Loucy (cell line): ENCODE measurements at regions not wholly inside any gene's neighbourhood (a gene's known extent, or its start where the extent isn't known, plus 50 kb on each side); places are given as distances from the start of the nearest gene placed in this dataset.

Source experiments
- EZH2phosphoT487 ChIP-seq: fragments of 200-600 bp; IDR thresholded peaks from 2 replicates; pipeline ENCODE4 v1.6.1; 2018; ENCODE audit warnings: antibody characterized with exemption, mild to moderate bottlenecking, moderate library complexity, borderline replicate concordance
- TF ChIP-seq, protein P1 (sequence below): fragments of 200-600 bp; sonication (generic); conservative IDR thresholded peaks from 2 replicates; pipeline ENCODE4 v1.5.1; 2014; ENCODE audit warnings: mild to moderate bottlenecking, antibody characterized with exemption, low read length

DNA sequence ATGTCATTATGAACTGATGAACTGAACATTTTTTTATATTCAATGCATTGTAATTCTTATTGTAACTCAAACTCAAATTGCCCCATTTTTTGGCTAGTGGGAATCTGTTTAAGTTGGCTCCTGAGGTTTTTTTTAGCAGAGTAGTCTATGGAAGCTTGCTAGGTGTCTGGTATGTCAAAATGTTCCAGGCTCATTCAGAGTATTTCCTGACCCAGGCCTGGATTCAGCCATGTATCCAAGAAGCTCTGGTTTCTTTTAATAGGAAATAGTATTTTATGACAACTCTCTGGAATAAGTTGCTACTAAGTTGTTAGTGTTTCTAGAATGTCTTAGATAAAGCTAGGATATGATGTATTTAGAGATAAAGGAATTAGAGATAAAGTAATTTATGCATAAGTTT lies 288.0 kb downstream of the ARL4A start:
- TF ChIP-seq, protein P1, sequence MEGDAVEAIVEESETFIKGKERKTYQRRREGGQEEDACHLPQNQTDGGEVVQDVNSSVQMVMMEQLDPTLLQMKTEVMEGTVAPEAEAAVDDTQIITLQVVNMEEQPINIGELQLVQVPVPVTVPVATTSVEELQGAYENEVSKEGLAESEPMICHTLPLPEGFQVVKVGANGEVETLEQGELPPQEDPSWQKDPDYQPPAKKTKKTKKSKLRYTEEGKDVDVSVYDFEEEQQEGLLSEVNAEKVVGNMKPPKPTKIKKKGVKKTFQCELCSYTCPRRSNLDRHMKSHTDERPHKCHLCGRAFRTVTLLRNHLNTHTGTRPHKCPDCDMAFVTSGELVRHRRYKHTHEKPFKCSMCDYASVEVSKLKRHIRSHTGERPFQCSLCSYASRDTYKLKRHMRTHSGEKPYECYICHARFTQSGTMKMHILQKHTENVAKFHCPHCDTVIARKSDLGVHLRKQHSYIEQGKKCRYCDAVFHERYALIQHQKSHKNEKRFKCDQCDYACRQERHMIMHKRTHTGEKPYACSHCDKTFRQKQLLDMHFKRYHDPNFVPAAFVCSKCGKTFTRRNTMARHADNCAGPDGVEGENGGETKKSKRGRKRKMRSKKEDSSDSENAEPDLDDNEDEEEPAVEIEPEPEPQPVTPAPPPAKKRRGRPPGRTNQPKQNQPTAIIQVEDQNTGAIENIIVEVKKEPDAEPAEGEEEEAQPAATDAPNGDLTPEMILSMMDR, result no peak
- no peak for TF ChIP-seq EZH2phosphoT487
